SK-N-SH (cell line): ENCODE measurements at regions not wholly inside any gene's neighbourhood (a gene's known extent, or its start where the extent isn't known, plus 50 kb on each side); places are given as distances from the start of the nearest gene placed in this dataset.

Experiments used
- CTCF ChIA-PET: fragments of 300-600, 350-600 bp; formaldehyde crosslinking; extraction: SDS; loops from one replicate; lab custom pipeline; 2021; lab: Yijun Ruan, JAX
- POLR2A ChIA-PET: fragments of 350-600 bp; sonication (Branson Sonifier 250); formaldehyde crosslinking; extraction: SDS; loops from one replicate; lab custom pipeline; 2020; ENCODE audit warnings: antibody characterized with exemption, inconsistent platforms; lab: Yijun Ruan, JAX
- DNase-seq: peaks from one replicate; pipeline ENCODE4 v3.0.0; 2012
- H2AFZ ChIP-seq: fragments of 200-600 bp; sonication (generic); 2 replicates; pipeline ENCODE4 v1.8.1; 2016; ENCODE audit warnings: antibody characterized with exemption, mild to moderate bottlenecking, low read depth
- H3F3A ChIP-seq: fragments of 200-600 bp; sonication (generic); replicated peaks from 2 replicates; pipeline ENCODE3; 2016; ENCODE audit warnings: antibody characterized with exemption, mild to moderate bottlenecking; ENCODE audit not compliant: insufficient read depth
- H3K27ac ChIP-seq, 2 experiments: fragments of 200-500 bp in 1 of 2; fragments of 200-600 bp in 1 of 2; sonication (Bioruptor generic) in 1 of 2; sonication (generic), shearing (Covaris generic) in 1 of 2; 2 replicates each; pipeline versions ENCODE4 v1.5.1 to v1.6.1; 2014 to 2016; ENCODE audit warnings: low read depth in 2 of 2, inconsistent platforms in 1 of 2, low read length in 1 of 2, mild to moderate bottlenecking in 1 of 2, mixed read lengths in 1 of 2
- H3K27me3 ChIP-seq: fragments of 200-600 bp; sonication (generic), shearing (Covaris generic); 2 replicates; pipeline ENCODE4 v1.6.1; 2016; ENCODE audit warnings: mixed run types; ENCODE audit not compliant: insufficient read depth
- H3K36me3 ChIP-seq, 2 experiments: fragments of 200-500 bp in 1 of 2; fragments of 200-600 bp in 1 of 2; sonication (Bioruptor generic) in 1 of 2; sonication (generic) in 1 of 2; replicated peaks in 1 of 2; 2 replicates each; pipeline versions ENCODE3 to v1.5.1; 2014 to 2016; ENCODE audit warnings: low read length in 1 of 2, mild to moderate bottlenecking in 1 of 2; ENCODE audit not compliant: insufficient read depth in 2 of 2, control insufficient read depth in 1 of 2
- H3K4me1 ChIP-seq, 2 experiments: fragments of 200-500 bp in 1 of 2; fragments of 200-600 bp in 1 of 2; sonication (Bioruptor generic) in 1 of 2; sonication (generic), shearing (Covaris generic) in 1 of 2; 2 replicates each; pipeline versions ENCODE4 v1.5.1 to v1.6.1; 2014 to 2016; ENCODE audit warnings: low read depth in 1 of 2, low read length in 1 of 2, mixed run types in 1 of 2; ENCODE audit not compliant: insufficient read depth in 2 of 2, control insufficient read depth in 1 of 2
- H3K4me2 ChIP-seq: fragments of 200-600 bp; sonication (generic), shearing (Covaris generic); 2 replicates; pipeline ENCODE4 v1.6.1; 2017; ENCODE audit warnings: mixed run types
- H3K4me3 ChIP-seq, 2 experiments: fragments of 200-500 bp in 1 of 2; fragments of 200-600 bp in 1 of 2; sonication (Bioruptor generic) in 1 of 2; sonication (generic), shearing (Covaris generic) in 1 of 2; 2 replicates each; pipeline versions ENCODE4 v1.5.1 to v1.8.1; 2014 to 2016; ENCODE audit warnings: low read depth in 2 of 2, inconsistent platforms in 1 of 2, low read length in 1 of 2, mild to moderate bottlenecking in 1 of 2, mixed read lengths in 1 of 2, moderate library complexity in 1 of 2
- H3K79me2 ChIP-seq: fragments of 200-600 bp; sonication (generic); 2 replicates; pipeline ENCODE4 v1.8.1; 2017; ENCODE audit warnings: mild to moderate bottlenecking; ENCODE audit not compliant: insufficient read depth
- H3K9ac ChIP-seq: fragments of 200-600 bp; sonication (generic); 2 replicates; pipeline ENCODE4 v1.6.1; 2017; ENCODE audit warnings: mixed run types
- H3K9me2 ChIP-seq: fragments of 200-600 bp; sonication (generic); 2 replicates; pipeline ENCODE4 v1.6.1; 2017; ENCODE audit warnings: mixed run types
- H3K9me3 ChIP-seq: fragments of 200-600 bp; sonication (generic); 2 replicates; pipeline ENCODE4 v1.6.1; 2017; ENCODE audit warnings: mixed run types, mild to moderate bottlenecking, moderate library complexity
- H4K20me1 ChIP-seq: fragments of 200-600 bp; sonication (generic); 2 replicates; pipeline ENCODE4 v1.6.1; 2017; ENCODE audit warnings: mild to moderate bottlenecking, mixed run types; ENCODE audit not compliant: insufficient read depth
- CTCF ChIP-seq: fragments of 200-600 bp; sonication (generic); IDR thresholded peaks from 2 replicates; pipeline ENCODE4 v1.6.1; 2017; ENCODE audit warnings: antibody characterized with exemption, mild to moderate bottlenecking, moderate library complexity
- ELF1 ChIP-seq: IDR thresholded peaks from 2 replicates; pipeline ENCODE4 v1.4.0; 2012
- JUND ChIP-seq: IDR thresholded peaks from 2 replicates; pipeline ENCODE4 v1.4.0; 2012
- MAX ChIP-seq: IDR thresholded peaks from 2 replicates; pipeline ENCODE4 v1.4.0; 2012; ENCODE audit warnings: low read depth
- RAD21 ChIP-seq: IDR thresholded peaks from 2 replicates; pipeline ENCODE4 v1.6.1; 2012; ENCODE audit warnings: mild to moderate bottlenecking, low read length
- RFX5 ChIP-seq: IDR thresholded peaks from 2 replicates; pipeline ENCODE4 v1.6.1; 2012; ENCODE audit warnings: mild to moderate bottlenecking, improper control_type of control experiment, low read length
- SMC3 ChIP-seq: IDR thresholded peaks from 2 replicates; pipeline ENCODE4 v1.6.1; 2012; ENCODE audit warnings: low read depth, low read length, improper control_type of control experiment
- TCF12 ChIP-seq: IDR thresholded peaks from 2 replicates; pipeline ENCODE4 v1.4.0; 2012
- TEAD4 ChIP-seq: IDR thresholded peaks from 2 replicates; pipeline ENCODE4 v1.4.0; 2012; ENCODE audit warnings: mild to moderate bottlenecking, borderline replicate concordance; ENCODE audit not compliant: insufficient read depth
- ZBTB33 ChIP-seq: IDR thresholded peaks from 2 replicates; pipeline ENCODE4 v1.4.0; 2012; ENCODE audit warnings: low read depth, borderline replicate concordance
- WGBS: methylation state at CpG from one replicate; pipeline ENCODE4 v1.1.6; 2017; ENCODE audit warnings: low lambda C conversion rate; 5-methylcytosine and 5-hydroxymethylcytosine counted together

GRCh38 chr5:171513591-171513990 is 94.1 kb downstream of the FGF18 start:
- Histone ChIP-seq H3K27ac (no peak overlapping the region), H3K27me3 (no peaks in the 10 kb centered on the region), H3F3A (no peaks in the 10 kb centered on the region), H3K4me1 (no peaks in the 10 kb centered on the region), H3K9me3 (no peaks in the 10 kb centered on the region)
- CTCF ChIA-PET = interaction anchor here (1.0 kb wide), 1 partner anchor 398 kb away, joined by 3 read pairs; no protein-coding TSS in a partner anchor
- TF ChIP-seq ELF1 (no peak), SMC3 (no peak), CTCF (no peak), JUND (no peak), TCF12 (no peak), RFX5 (no peak)
- TF ChIP-seq, all 33 proteins: peak for 0
- Histone ChIP-seq H4K20me1 (no peaks in the 10 kb centered on the region), H2AFZ (no peak overlapping the region), H3K79me2 (no peaks in the 10 kb centered on the region), H3K4me2 (no peak overlapping the region), H3K4me3 (no peak overlapping the region), H3K36me3 (no peaks in the 10 kb centered on the region), H3K9me2 (no peaks in the 10 kb centered on the region), H3K9ac (no peak overlapping the region)
- POLR2A ChIA-PET = no interaction called here
- DNase-seq = no peak
- WGBS = 80% methylated on average over 2 of the region's 2 CpGs

- no peak overlapping the region for H3K4me3 ChIP-seq
- 94% methylated on average over 12 of the region's 13 CpGs for WGBS
Measured at GRCh38 chr5:171518916-171519315, 99.5 kb downstream of the FGF18 start.

More at GRCh38 chr5:171518916-171519315, 99.5 kb downstream of the FGF18 start:
- CTCF ChIA-PET = interaction anchor here (1.8 kb wide), 1 partner anchor 100 kb away, joined by 5 read pairs; the partner anchor contains the start of gene FGF18
- Histone ChIP-seq H4K20me1 (no peaks in the 10 kb centered on the region), H3F3A (peaks cover 18% of the 10 kb centered on the region), H3K27me3 (no peaks in the 10 kb centered on the region), H3K27ac (no peak overlapping the region), H3K79me2 (no peaks in the 10 kb centered on the region), H3K9ac (no peak overlapping the region), H3K4me2 (no peak overlapping the region), H2AFZ (no peak overlapping the region), H3K9me2 (no peaks in the 10 kb centered on the region), H3K9me3 (no peaks in the 10 kb centered on the region), H3K36me3 (no peaks in the 10 kb centered on the region), H3K4me1 (peaks cover 16 to 25% of the 10 kb centered on the region in 2 experiments; a peak in 3 of 4 replicates)
- TF ChIP-seq ZBTB33 (no peak), TEAD4 (no peak), MAX (no peak), RAD21 (no peak), RFX5 (no peak), ELF1 (no peak)
- POLR2A ChIA-PET = no interaction called here
- no peak for DNase-seq
